K562 (cell line): ENCODE measurements at regions not wholly inside any gene's neighbourhood (a gene's known extent, or its start where the extent isn't known, plus 50 kb on each side); places are given as distances from the start of the nearest gene placed in this dataset.

Source experiments
- ATAC-seq: fragments of 200-7000 bp; cut with Tn5 transposase; 3 replicates; pipeline ENCODE4 v1.9.1; 2020; ENCODE audit warnings: moderate library complexity
- BruUV-seq: library from RNA; stranded (reverse); fragments of 400-500 nt; replicated peaks from 2 replicates; lab custom pipeline; 2021; lab: Mats Ljungman, UMichigan
- CTCF ChIA-PET: fragments of 300-600 bp; formaldehyde crosslinking; extraction: SDS; loops from one replicate; lab custom pipeline; 2021; ENCODE audit warnings: low intra/inter-chr PET ratio; lab: Yijun Ruan, JAX
- POLR2A ChIA-PET: fragments of 300-600, 350-650 bp; sonication (Branson Sonifier 250); formaldehyde crosslinking; extraction: SDS; loops from one replicate; lab custom pipeline; 2021; ENCODE audit warnings: antibody characterized with exemption, inconsistent platforms; lab: Yijun Ruan, JAX
- DNase-seq, 4 experiments: peaks; one replicate each; pipeline versions ENCODE4 v3.0.0 to v3.0.0-alpha.2; 2011 to 2018; ENCODE audit warnings: low spot score in 3 of 4, mixed read lengths in 3 of 4; ENCODE audit errors: extremely low read depth in 1 of 4
- FAIRE-seq: peaks from 2 replicates; lab custom pipeline; 2011; peaks lifted over from hg19 to GRCh38; lab: Jason Lieb, UNC
- H2AFZ ChIP-seq: 2 replicates; pipeline ENCODE4 v1.6.0; 2011; ENCODE audit warnings: low read depth, low read length, control low read depth, inconsistent platforms
- H3K27ac ChIP-seq: fragments of 200-600 bp; 3 replicates; pipeline ENCODE4 v1.8.0; 2011; ENCODE audit warnings: low read depth, mild to moderate bottlenecking, control low read depth, inconsistent platforms, low read length, moderate library complexity, mixed read lengths; ENCODE audit errors: extremely low read depth
- H3K27me3 ChIP-seq, 2 experiments: fragments of 300-600 bp in 1 of 2; 2 replicates in 1 of 2; 3 replicates in 1 of 2; pipeline versions ENCODE4 v1.6.0 to v1.8.0; 2011; ENCODE audit warnings: inconsistent platforms in 2 of 2, low read length in 2 of 2, mild to moderate bottlenecking in 1 of 2, mixed read lengths in 1 of 2, moderate library complexity in 1 of 2; ENCODE audit not compliant: control insufficient read depth in 2 of 2, insufficient read depth in 2 of 2
- H3K36me3 ChIP-seq: fragments of 300-600 bp; 3 replicates; pipeline ENCODE4 v1.8.0; 2011; ENCODE audit warnings: mild to moderate bottlenecking, low read length, inconsistent platforms; ENCODE audit not compliant: control insufficient read depth, insufficient read depth
- H3K4me1 ChIP-seq, 2 experiments: fragments of 200-600 bp in 1 of 2; replicated peaks in 1 of 2; 2 replicates in 1 of 2; 3 replicates in 1 of 2; pipeline versions ENCODE4 v1.5.1 to v1.8.0; 2011; ENCODE audit warnings: inconsistent platforms in 2 of 2, low read length in 2 of 2, mild to moderate bottlenecking in 1 of 2, mixed read lengths in 1 of 2, moderate library complexity in 1 of 2; ENCODE audit not compliant: control insufficient read depth in 2 of 2, insufficient read depth in 2 of 2
- H3K4me2 ChIP-seq: 2 replicates; pipeline ENCODE4 v1.6.1; 2011; ENCODE audit warnings: low read length, control low read depth, inconsistent platforms, mixed read lengths; ENCODE audit not compliant: insufficient read depth
- H3K4me3 ChIP-seq: fragments of 200-600 bp; sonication (generic), shearing (Covaris generic); 2 replicates; pipeline ENCODE4 v1.5.1; 2016; ENCODE audit warnings: control low read depth, inconsistent platforms
- H3K79me2 ChIP-seq: fragments of 200-600 bp; 3 replicates; pipeline ENCODE4 v1.8.0; 2011; ENCODE audit warnings: low read length, inconsistent platforms; ENCODE audit not compliant: control insufficient read depth, insufficient read depth
- H3K9ac ChIP-seq, 2 experiments: 2 replicates each; pipeline versions ENCODE4 v1.6.0 to v1.6.1; 2011; ENCODE audit warnings: low read depth in 2 of 2, low read length in 2 of 2, control low read depth in 1 of 2, inconsistent platforms in 1 of 2, mild to moderate bottlenecking in 1 of 2, mixed read lengths in 1 of 2; ENCODE audit not compliant: insufficient read depth in 1 of 2
- H3K9me1 ChIP-seq: one replicate; pipeline ENCODE4 v1.6.0; 2011; ENCODE audit warnings: inconsistent platforms, mild to moderate bottlenecking, low read length, moderate library complexity; ENCODE audit not compliant: control insufficient read depth, insufficient read depth
- H3K9me3 ChIP-seq: replicated peaks from 2 replicates; pipeline ENCODE4 v1.5.1; 2011; ENCODE audit warnings: low read depth, low read length, inconsistent platforms; ENCODE audit not compliant: control insufficient read depth, insufficient read depth
- H4K20me1 ChIP-seq: replicated peaks from 2 replicates; pipeline ENCODE4 v1.6.1; 2011; ENCODE audit warnings: low read length, inconsistent platforms, mixed read lengths; ENCODE audit not compliant: control insufficient read depth, insufficient read depth
- HDAC1 ChIP-seq, 2 experiments: fragments of 450-650 bp; IDR thresholded peaks; 2 replicates each; pipeline ENCODE4 v1.6.1; 2016 to 2017; ENCODE audit warnings: inconsistent platforms in 1 of 2, mild to moderate bottlenecking in 1 of 2, moderate library complexity in 1 of 2
- LCOR ChIP-seq: sonication (generic); formaldehyde crosslinking; IDR thresholded peaks from 2 replicates; pipeline ENCODE4 v1.8.0; 2022; ENCODE audit warnings: mild to moderate bottlenecking, missing genetic modification reagents
- PHTF2 ChIP-seq: fragments of 250-450 bp; sonication (Bioruptor Pico); IDR thresholded peaks from 2 replicates; pipeline ENCODE4 v1.5.0; 2021; ENCODE audit warnings: mild to moderate bottlenecking
- PURB ChIP-seq: sonication (generic); formaldehyde crosslinking; IDR thresholded peaks from 2 replicates; pipeline ENCODE4 v1.9.0; 2021; ENCODE audit warnings: low read depth, mild to moderate bottlenecking, missing genetic modification reagents
- SMAD4 ChIP-seq: fragments of 250-450 bp; sonication (Bioruptor Pico); conservative IDR thresholded peaks from 2 replicates; pipeline ENCODE4 v1.8.0; 2021; ENCODE audit warnings: inconsistent platforms, mild to moderate bottlenecking, moderate library complexity
- TAL1 ChIP-seq: fragments of 450-650 bp; IDR thresholded peaks from 2 replicates; pipeline ENCODE4 v1.6.1; 2016; ENCODE audit warnings: mild to moderate bottlenecking
- XRCC4 ChIP-seq: IDR thresholded peaks from one replicate; pipeline ENCODE4 v1.6.1; 2011; ENCODE audit not compliant: insufficient read depth, insufficient read length; ENCODE audit errors: extremely low read depth
- ZZZ3 ChIP-seq: fragments of 450-650 bp; IDR thresholded peaks from 2 replicates; pipeline ENCODE4 v1.6.1; 2016; ENCODE audit warnings: antibody characterized with exemption, mild to moderate bottlenecking, moderate library complexity
- WGBS: fragments of 100-300 bp; shearing (Covaris generic); methylation state at CpG from one replicate; pipeline ENCODE4 v1.1.6; 2016; ENCODE audit warnings: low coverage, mixed read lengths; ENCODE audit not compliant: insufficient coverage; ENCODE audit errors: missing lambda C conversion rate; 5-methylcytosine and 5-hydroxymethylcytosine counted together
- in situ Hi-C: fragments of 300-500 bp; cut with MboI; formaldehyde crosslinking; loops from 4 replicates; pipeline ENCODE4 v1.15.0; 2018; ENCODE audit warnings: inconsistent platforms, mixed read lengths
- intact Hi-C: fragments of 100-400 bp; cut with micrococcal nuclease; formaldehyde crosslinking; loops from 2 replicates; pipeline ENCODE4 v1.14.2; 2022
- TF ChIP-seq, protein P1 (sequence below): sonication (generic); formaldehyde crosslinking; IDR thresholded peaks from 2 replicates; pipeline ENCODE4 v1.8.1; 2023; ENCODE audit warnings: missing genetic modification reagents, mild to moderate bottlenecking, borderline replicate concordance
- TF ChIP-seq, protein P2 (sequence below): fragments of 450-650 bp; IDR thresholded peaks from 2 replicates; pipeline ENCODE4 v1.6.1; 2018; ENCODE audit warnings: mild to moderate bottlenecking, low read depth; ENCODE audit not compliant: partially characterized antibody
- TF ChIP-seq, protein P3 (sequence below): fragments of 450-650 bp; IDR thresholded peaks from 2 replicates; pipeline ENCODE4 v1.6.1; 2017; ENCODE audit warnings: antibody characterized with exemption, mild to moderate bottlenecking
- TF ChIP-seq, protein P4 (sequence below): fragments of 450-650 bp; conservative IDR thresholded peaks from 2 replicates; pipeline ENCODE4 v1.6.1; 2016; ENCODE audit warnings: missing genetic modification characterization, low read depth, mild to moderate bottlenecking, missing compliant biosample characterization, moderate library complexity

DNA sequence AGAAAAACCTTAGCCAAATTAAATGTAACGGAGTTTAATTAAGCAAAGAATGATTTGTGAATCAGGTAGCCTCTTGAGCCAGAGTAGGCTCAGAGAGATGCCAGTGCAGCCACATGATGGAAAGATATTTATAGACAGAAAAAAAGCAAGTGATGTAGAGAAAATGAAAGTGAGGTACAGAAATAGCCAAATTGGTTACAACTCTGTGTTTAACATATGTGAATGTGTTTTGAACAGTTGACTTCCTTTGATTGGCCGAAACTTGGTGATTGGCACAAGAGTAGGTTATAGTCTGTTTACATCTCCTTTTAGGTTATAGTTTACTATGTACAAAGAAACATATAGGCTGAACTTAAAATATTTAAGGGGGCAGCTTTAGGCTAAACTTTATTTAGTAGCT lies 459.9 kb upstream of the BOD1L1 start:
- no peak overlapping the region for H3K4me2 ChIP-seq
- DNase-seq = no peak
- ATAC-seq = no peak
- H3K4me1 ChIP-seq = no peaks in the 10 kb centered on the region
- ChIA-PET CTCF (no interaction called here), POLR2A (no interaction called here)
- H3K79me2 ChIP-seq = no peaks in the 10 kb centered on the region
- no peak overlapping the region for H3K4me3 ChIP-seq
- 0% methylated on average over 2 of the region's 2 CpGs for WGBS
- intact Hi-C loops (no loop called here), in situ Hi-C loops (no loop called here)
- no peak overlapping the region for H3K27ac ChIP-seq
- H2AFZ ChIP-seq = no peak overlapping the region
- no peaks in the 10 kb centered on the region for H3K9me1 ChIP-seq
- no peaks in the 10 kb centered on the region for H3K27me3 ChIP-seq
- BruUV-seq = no TSS peak
- no peaks in the 10 kb centered on the region for H4K20me1 ChIP-seq
- no peaks in the 10 kb centered on the region for H3K36me3 ChIP-seq
- FAIRE-seq = no peak
- H3K9me3 ChIP-seq = no peaks in the 10 kb centered on the region
- H3K9ac ChIP-seq = no peak overlapping the region
- TF ChIP-seq ZZZ3 (no peak), LCOR (no peak), PHTF2 (no peak), PURB (CRISPR knock-in tag) (no peak), SMAD4 (CRISPR knock-in tag) (no peak), TAL1 (no peak), HDAC1 (IDR thresholded peaks at IDR 0.05) (no peak), XRCC4 (no peak)
- TF ChIP-seq, protein P1, sequence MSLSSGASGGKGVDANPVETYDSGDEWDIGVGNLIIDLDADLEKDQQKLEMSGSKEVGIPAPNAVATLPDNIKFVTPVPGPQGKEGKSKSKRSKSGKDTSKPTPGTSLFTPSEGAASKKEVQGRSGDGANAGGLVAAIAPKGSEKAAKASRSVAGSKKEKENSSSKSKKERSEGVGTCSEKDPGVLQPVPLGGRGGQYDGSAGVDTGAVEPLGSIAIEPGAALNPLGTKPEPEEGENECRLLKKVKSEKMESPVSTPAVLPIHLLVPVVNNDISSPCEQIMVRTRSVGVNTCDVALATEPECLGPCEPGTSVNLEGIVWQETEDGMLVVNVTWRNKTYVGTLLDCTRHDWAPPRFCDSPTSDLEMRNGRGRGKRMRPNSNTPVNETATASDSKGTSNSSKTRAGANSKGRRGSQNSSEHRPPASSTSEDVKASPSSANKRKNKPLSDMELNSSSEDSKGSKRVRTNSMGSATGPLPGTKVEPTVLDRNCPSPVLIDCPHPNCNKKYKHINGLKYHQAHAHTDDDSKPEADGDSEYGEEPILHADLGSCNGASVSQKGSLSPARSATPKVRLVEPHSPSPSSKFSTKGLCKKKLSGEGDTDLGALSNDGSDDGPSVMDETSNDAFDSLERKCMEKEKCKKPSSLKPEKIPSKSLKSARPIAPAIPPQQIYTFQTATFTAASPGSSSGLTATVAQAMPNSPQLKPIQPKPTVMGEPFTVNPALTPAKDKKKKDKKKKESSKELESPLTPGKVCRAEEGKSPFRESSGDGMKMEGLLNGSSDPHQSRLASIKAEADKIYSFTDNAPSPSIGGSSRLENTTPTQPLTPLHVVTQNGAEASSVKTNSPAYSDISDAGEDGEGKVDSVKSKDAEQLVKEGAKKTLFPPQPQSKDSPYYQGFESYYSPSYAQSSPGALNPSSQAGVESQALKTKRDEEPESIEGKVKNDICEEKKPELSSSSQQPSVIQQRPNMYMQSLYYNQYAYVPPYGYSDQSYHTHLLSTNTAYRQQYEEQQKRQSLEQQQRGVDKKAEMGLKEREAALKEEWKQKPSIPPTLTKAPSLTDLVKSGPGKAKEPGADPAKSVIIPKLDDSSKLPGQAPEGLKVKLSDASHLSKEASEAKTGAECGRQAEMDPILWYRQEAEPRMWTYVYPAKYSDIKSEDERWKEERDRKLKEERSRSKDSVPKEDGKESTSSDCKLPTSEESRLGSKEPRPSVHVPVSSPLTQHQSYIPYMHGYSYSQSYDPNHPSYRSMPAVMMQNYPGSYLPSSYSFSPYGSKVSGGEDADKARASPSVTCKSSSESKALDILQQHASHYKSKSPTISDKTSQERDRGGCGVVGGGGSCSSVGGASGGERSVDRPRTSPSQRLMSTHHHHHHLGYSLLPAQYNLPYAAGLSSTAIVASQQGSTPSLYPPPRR (CRISPR knock-in tag) = no peak
- TF ChIP-seq, protein P2, sequence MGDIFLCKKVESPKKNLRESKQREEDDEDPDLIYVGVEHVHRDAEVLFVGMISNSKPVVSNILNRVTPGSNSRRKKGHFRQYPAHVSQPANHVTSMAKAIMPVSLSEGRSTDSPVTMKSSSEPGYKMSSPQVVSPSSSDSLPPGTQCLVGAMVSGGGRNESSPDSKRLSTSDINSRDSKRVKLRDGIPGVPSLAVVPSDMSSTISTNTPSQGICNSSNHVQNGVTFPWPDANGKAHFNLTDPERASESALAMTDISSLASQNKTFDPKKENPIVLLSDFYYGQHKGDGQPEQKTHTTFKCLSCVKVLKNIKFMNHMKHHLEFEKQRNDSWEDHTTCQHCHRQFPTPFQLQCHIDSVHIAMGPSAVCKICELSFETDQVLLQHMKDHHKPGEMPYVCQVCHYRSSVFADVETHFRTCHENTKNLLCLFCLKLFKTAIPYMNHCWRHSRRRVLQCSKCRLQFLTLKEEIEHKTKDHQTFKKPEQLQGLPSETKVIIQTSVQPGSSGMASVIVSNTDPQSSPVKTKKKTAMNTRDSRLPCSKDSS = no peak
- TF ChIP-seq, protein P3, sequence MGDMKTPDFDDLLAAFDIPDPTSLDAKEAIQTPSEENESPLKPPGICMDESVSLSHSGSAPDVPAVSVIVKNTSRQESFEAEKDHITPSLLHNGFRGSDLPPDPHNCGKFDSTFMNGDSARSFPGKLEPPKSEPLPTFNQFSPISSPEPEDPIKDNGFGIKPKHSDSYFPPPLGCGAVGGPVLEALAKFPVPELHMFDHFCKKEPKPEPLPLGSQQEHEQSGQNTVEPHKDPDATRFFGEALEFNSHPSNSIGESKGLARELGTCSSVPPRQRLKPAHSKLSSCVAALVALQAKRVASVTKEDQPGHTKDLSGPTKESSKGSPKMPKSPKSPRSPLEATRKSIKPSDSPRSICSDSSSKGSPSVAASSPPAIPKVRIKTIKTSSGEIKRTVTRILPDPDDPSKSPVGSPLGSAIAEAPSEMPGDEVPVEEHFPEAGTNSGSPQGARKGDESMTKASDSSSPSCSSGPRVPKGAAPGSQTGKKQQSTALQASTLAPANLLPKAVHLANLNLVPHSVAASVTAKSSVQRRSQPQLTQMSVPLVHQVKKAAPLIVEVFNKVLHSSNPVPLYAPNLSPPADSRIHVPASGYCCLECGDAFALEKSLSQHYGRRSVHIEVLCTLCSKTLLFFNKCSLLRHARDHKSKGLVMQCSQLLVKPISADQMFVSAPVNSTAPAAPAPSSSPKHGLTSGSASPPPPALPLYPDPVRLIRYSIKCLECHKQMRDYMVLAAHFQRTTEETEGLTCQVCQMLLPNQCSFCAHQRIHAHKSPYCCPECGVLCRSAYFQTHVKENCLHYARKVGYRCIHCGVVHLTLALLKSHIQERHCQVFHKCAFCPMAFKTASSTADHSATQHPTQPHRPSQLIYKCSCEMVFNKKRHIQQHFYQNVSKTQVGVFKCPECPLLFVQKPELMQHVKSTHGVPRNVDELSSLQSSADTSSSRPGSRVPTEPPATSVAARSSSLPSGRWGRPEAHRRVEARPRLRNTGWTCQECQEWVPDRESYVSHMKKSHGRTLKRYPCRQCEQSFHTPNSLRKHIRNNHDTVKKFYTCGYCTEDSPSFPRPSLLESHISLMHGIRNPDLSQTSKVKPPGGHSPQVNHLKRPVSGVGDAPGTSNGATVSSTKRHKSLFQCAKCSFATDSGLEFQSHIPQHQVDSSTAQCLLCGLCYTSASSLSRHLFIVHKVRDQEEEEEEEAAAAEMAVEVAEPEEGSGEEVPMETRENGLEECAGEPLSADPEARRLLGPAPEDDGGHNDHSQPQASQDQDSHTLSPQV = no peak
- TF ChIP-seq, protein P4, sequence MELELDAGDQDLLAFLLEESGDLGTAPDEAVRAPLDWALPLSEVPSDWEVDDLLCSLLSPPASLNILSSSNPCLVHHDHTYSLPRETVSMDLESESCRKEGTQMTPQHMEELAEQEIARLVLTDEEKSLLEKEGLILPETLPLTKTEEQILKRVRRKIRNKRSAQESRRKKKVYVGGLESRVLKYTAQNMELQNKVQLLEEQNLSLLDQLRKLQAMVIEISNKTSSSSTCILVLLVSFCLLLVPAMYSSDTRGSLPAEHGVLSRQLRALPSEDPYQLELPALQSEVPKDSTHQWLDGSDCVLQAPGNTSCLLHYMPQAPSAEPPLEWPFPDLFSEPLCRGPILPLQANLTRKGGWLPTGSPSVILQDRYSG = no peak
